Heart left ventricle (tissue), 16 donors: ENCODE measurements at regions not wholly inside any gene's neighbourhood (a gene's known extent, or its start where the extent isn't known, plus 50 kb on each side); places are given as distances from the start of the nearest gene placed in this dataset.

ENCODE experiments used
- ATAC-seq, 4 donors: fragments of 200-7000 bp; cut with Tn5 transposase; one replicate each; pipeline ENCODE4 v1.9.1; 2020 to 2022; ENCODE audit warnings: moderate library complexity in 4 of 4, mild to moderate bottlenecking in 3 of 4, moderate number of reproducible peaks in 1 of 4
- DNase-seq, 5 donors: peaks; one replicate each; pipeline ENCODE4 v3.0.0-alpha.2; 2020
- H3K27ac ChIP-seq, 12 donors: fragments of 200-600 bp; sonication (generic) in 4 of 12; one replicate each; pipeline versions ENCODE4 v1.5.0 to v1.8.0; 2016 to 2022; ENCODE audit warnings: mild to moderate bottlenecking in 2 of 12
- H3K27me3 ChIP-seq, 9 donors: fragments of 200-600 bp; sonication (generic) in 2 of 9; one replicate each; pipeline versions ENCODE4 v1.5.1 to v1.8.0; 2016 to 2022; ENCODE audit warnings: mild to moderate bottlenecking in 3 of 9
- H3K36me3 ChIP-seq, 9 donors: fragments of 200-600 bp; sonication (generic) in 2 of 9; one replicate each; pipeline versions ENCODE4 v1.5.0 to v1.8.0; 2018 to 2022; ENCODE audit warnings: mild to moderate bottlenecking in 2 of 9
- H3K4me1 ChIP-seq, 12 donors: fragments of 200-600 bp; sonication (generic) in 4 of 12; one replicate each; pipeline versions ENCODE4 v1.5.0 to v1.8.0; 2016 to 2022; ENCODE audit warnings: mild to moderate bottlenecking in 3 of 12
- H3K4me3 ChIP-seq, 12 donors: fragments of 200-600 bp; sonication (generic) in 4 of 12; one replicate each; pipeline versions ENCODE4 v1.5.0 to v1.8.0; 2017 to 2022; ENCODE audit warnings: mild to moderate bottlenecking in 9 of 12, moderate library complexity in 4 of 12
- H3K9me3 ChIP-seq, 12 donors: fragments of 200-600 bp; sonication (generic) in 4 of 12; one replicate each; pipeline versions ENCODE4 v1.5.0 to v1.8.0; 2016 to 2022; ENCODE audit warnings: mild to moderate bottlenecking in 1 of 12
- POLR2A ChIP-seq, 2 donors: fragments of 450-650 bp; IDR thresholded peaks; one replicate each; pipeline ENCODE4 v1.6.1; 2017; ENCODE audit warnings: antibody characterized with exemption in 2 of 2, mild to moderate bottlenecking in 2 of 2, moderate library complexity in 2 of 2
- WGBS, 4 donors: extraction: QIAGEN DNeasy Blood & Tissue Kit in 2 of 4; methylation state at CpG; one replicate each; pipeline versions ENCODE4 v1.1.5 to v1.1.7; 2013 to 2018; 5-methylcytosine and 5-hydroxymethylcytosine counted together
- intact Hi-C, 10 donors: fragments of 100-400 bp; cut with DNase I; formaldehyde crosslinking; loops; one replicate each; pipeline versions ENCODE4 v1.11.1 to v1.14.2; 2022
- TF ChIP-seq, protein P1 (sequence below), 12 donors: fragments of 200-600 bp; sonication (generic) in 4 of 12; IDR thresholded peaks; one replicate each; pipeline versions ENCODE4 v1.5.0 to v1.8.0; 2018 to 2022; ENCODE audit warnings: antibody characterized with exemption in 12 of 12, mild to moderate bottlenecking in 5 of 12
- donor health status: ischemic (EF 13 %, LVEDD 7.1; RV severe dilation, severe dysfunction).
- donor health status: healthy with polysubstance abuse.
- donor health status: DM: no; HTN: yes; CAD: no.
- donor health status: DM: no; HTN: no; CAD: no.
- donor health status: ischemic (EF 25% LVEDD 6.9; RV normal size, moderate dysfunction).
- donor health status: ischemic (EF 25% LVEDD 5.7; RV mildly dilated, moderate dysfunction).
- donor health status: healthy.
- donor health status: DM: yes; HTN: yes; CAD: no.
- donor health status: ischemic (EF 35%, LVEDD 5.7; RV mildly dilated, moderate dysfunction).
- donor health status: nonischemic (EF 11% LVEDD 7.7; RV severe dilation, severe dysfunction).
- donor health status: DM: yes; HTN: yes; CAD: no.
- donor health status: PGD.
- donor health status: ischemic (EF 29% LVEDD 5.4; RV normal size, mild dysfunction).
- donor health status: nonischemic (EF 23%, LVEDD 6.1; RV moderate dilation, normal function).

DNA sequence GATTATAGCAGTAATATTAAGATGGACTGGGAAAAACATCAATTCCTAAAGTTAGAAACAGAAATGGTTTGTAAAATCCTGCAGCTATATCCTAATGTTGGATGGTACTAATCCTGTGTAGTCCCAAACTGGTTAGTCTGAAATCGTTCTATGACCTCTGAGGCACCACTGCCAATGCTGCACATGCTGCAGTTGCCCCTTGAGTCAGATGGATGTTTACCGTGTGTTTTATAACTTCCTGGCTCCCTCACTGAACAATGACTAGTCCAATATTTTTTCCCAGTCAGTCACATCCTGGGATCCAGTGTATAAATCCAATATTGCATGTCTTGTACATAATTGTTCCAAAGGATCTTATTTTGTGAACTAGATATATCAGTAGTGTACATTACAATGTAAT is 226.7 kb upstream of the PKDCC start:
- no peak for ATAC-seq
- H3K4me3 ChIP-seq, result no peak overlapping the region
- WGBS, 4 donors, result 56 to 73% (median 70%) methylated on average over 2 of the region's 2 CpGs

DNA sequence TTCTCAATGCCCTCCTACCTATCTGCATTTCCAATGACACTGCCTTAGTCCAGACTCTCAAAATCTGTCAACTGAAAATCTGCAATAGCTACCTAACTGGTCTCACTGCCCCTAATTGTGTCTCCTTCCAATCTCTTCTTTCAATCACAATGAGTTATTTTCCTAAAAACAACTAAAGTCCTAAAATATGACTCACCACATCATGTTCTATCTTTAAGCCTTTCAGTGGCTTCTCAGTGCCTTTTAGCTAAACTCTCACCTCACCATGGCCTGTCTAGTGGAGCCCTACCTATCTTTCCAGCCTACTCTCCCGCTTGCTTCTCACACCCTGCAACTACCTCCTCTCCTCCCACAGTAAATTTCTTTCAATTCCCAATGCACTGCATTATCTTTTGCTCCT is 220.9 kb upstream of the PKDCC start:
- TF ChIP-seq, protein P1, sequence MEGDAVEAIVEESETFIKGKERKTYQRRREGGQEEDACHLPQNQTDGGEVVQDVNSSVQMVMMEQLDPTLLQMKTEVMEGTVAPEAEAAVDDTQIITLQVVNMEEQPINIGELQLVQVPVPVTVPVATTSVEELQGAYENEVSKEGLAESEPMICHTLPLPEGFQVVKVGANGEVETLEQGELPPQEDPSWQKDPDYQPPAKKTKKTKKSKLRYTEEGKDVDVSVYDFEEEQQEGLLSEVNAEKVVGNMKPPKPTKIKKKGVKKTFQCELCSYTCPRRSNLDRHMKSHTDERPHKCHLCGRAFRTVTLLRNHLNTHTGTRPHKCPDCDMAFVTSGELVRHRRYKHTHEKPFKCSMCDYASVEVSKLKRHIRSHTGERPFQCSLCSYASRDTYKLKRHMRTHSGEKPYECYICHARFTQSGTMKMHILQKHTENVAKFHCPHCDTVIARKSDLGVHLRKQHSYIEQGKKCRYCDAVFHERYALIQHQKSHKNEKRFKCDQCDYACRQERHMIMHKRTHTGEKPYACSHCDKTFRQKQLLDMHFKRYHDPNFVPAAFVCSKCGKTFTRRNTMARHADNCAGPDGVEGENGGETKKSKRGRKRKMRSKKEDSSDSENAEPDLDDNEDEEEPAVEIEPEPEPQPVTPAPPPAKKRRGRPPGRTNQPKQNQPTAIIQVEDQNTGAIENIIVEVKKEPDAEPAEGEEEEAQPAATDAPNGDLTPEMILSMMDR (IDR thresholded peaks at IDR 0.05), result no peak
- TF ChIP-seq POLR2A (IDR thresholded peaks at IDR 0.05), result no peak
- Histone ChIP-seq H3K27me3 (peaks cover 0 to 25% (median 6%) of the 10 kb centered on the region in 9 donors), H3K4me1 (no peaks in the 10 kb centered on the region), H3K27ac (no peak overlapping the region), H3K36me3 (no peaks in the 10 kb centered on the region), H3K9me3 (no peaks in the 10 kb centered on the region), H3K4me3 (no peak overlapping the region)
- 60 to 85% (median 73%) methylated on average over 1 of the region's 1 CpG for WGBS, 4 donors
- DNase-seq (no peak), ATAC-seq (no peak)
- intact Hi-C loops, result no loop called here

More for the DNA sequence above, 226.7 kb upstream of the PKDCC start:
- Histone ChIP-seq H3K36me3 (no peaks in the 10 kb centered on the region), H3K27me3 (peaks cover 0 to 8% (median 4%) of the 10 kb centered on the region in 9 donors), H3K27ac (no peak overlapping the region), H3K4me1 (no peaks in the 10 kb centered on the region), H3K9me3 (peaks cover 0 to 28% (median 15%) of the 10 kb centered on the region in 12 donors)
- no peak for TF ChIP-seq POLR2A (IDR thresholded peaks at IDR 0.05)
- TF ChIP-seq, protein P1 (IDR thresholded peaks at IDR 0.05), result no peak
- no peak for DNase-seq
- intact Hi-C loops, result no loop called here

- H3K9me3 ChIP-seq, result no peaks in the 10 kb centered on the region
- H3K4me1 ChIP-seq, result no peaks in the 10 kb centered on the region
- intact Hi-C loops, result no loop called here
- H3K27ac ChIP-seq, result no peak overlapping the region
- DNase-seq (no peak), ATAC-seq (no peak)
- no peaks in the 10 kb centered on the region for H3K36me3 ChIP-seq
- WGBS, 4 donors, result 48 to 61% (median 58%) methylated on average over 6 of the region's 6 CpGs
- peaks cover 0 to 25% (median 6%) of the 10 kb centered on the region in 9 donors for H3K27me3 ChIP-seq
- H3K4me3 ChIP-seq, result no peak overlapping the region
- TF ChIP-seq, protein P1 (IDR thresholded peaks at IDR 0.05), result no peak
- no peak for TF ChIP-seq POLR2A (IDR thresholded peaks at IDR 0.05)
Observed at GRCh38 chr2:41827354-41827971, 220.4 kb upstream of the PKDCC start.

- Histone ChIP-seq H3K27me3 (peaks cover 0 to 25% (median 6%) of the 10 kb centered on the region in 9 donors), H3K9me3 (no peaks in the 10 kb centered on the region), H3K36me3 (no peaks in the 10 kb centered on the region), H3K4me3 (no peak overlapping the region), H3K4me1 (no peaks in the 10 kb centered on the region), H3K27ac (no peak overlapping the region)
- ATAC-seq (no peak), DNase-seq (no peak)
- intact Hi-C loops, result no loop called here
- TF ChIP-seq, protein P1 (IDR thresholded peaks at IDR 0.05), result no peak
- no peak for TF ChIP-seq POLR2A (IDR thresholded peaks at IDR 0.05)
- WGBS, 4 donors, result 26 to 44% (median 33%) methylated on average over 1 of the region's 1 CpG
Observed at GRCh38 chr2:41828052-41828643, 219.7 kb upstream of the PKDCC start.
